Erythroblast (primary cell): ENCODE measurements at regions not wholly inside any gene's neighbourhood (a gene's known extent, or its start where the extent isn't known, plus 50 kb on each side); places are given as distances from the start of the nearest gene placed in this dataset.
"Not testable (repeated sequence)": the region's sequence is repeated elsewhere in the genome, so short reads cannot be mapped to it uniquely, and the experiment has no call there.

Experiments used
- DNase-seq, 2 experiments: peaks; one replicate each; lab custom pipeline; 2025; lab: John Stamatoyannopoulos, UW
- GATA1 ChIP-seq: IDR thresholded peaks from 2 replicates; pipeline ENCODE4 v1.6.1; 2011; ENCODE audit warnings: low read depth, mild to moderate bottlenecking, control low read depth, low read length, moderate library complexity
- POLR2A ChIP-seq: IDR thresholded peaks from 2 replicates; pipeline ENCODE4 v1.6.1; 2011; ENCODE audit warnings: mild to moderate bottlenecking, low read length

DNA sequence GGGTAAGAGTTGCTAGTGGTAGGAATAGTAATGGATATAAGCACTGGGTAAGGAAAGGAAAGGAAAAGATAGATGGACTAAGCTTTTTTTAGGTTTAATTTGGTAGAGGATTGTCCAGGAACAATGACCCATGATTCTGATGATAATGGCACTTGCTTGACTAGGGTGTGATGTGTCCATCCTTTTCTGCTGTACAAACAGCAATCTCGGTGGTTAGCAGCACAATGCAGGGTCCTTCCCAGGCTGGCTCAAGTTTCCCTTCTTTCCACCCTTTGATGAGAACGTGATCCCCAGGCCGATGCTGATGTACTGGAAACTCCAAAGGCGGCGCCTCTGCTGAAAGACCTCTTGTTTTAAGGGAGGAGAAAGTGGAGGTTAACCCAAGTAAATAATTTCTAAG lies 105.3 kb downstream of the TMEM167A start:
- DNase-seq: no peak
- TF ChIP-seq GATA1: no peak
- no peak for TF ChIP-seq POLR2A

GRCh38 chr5:82971034-82971806 lies 106.0 kb downstream of the TMEM167A start:
- not testable (repeated sequence) for DNase-seq

GRCh38 chr5:82969221-82969976 lies 107.8 kb downstream of the TMEM167A start:
- DNase-seq: not testable (repeated sequence)

- no peak for DNase-seq
- TF ChIP-seq POLR2A (no peak), GATA1 (no peak)
These were observed 110.1 kb downstream of the TMEM167A start for GRCh38 chr5:82967072-82967471.

- TF ChIP-seq POLR2A (no peak), GATA1 (no peak)
- DNase-seq: no peak
These were observed 117.7 kb downstream of the TMEM167A start for GRCh38 chr5:82959466-82959865.

DNA sequence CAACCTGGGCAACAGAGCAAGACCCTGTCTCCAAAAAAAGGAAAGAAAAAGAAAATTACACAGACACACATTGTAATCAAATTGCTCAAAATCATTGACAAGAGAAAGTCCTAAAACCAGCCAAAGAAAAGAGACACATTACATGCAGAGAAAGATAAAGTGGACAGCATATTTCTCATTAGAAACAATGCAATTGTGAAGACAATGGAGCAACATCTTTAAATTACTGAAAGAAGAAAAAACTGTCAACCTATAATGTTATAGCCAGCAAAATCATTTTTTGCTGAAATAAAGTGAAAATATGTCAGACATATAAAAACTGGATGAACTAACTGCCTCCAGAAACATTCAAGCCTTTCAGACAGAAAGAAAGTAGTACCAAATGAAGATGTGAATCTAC lies 120.6 kb downstream of the TMEM167A start:
- TF ChIP-seq GATA1: no peak
- DNase-seq: no peak

- no peak for TF ChIP-seq GATA1
- TF ChIP-seq POLR2A: no peak
- DNase-seq: no peak
These were observed 124.9 kb downstream of the TMEM167A start for GRCh38 chr5:82952326-82952725.

DNA sequence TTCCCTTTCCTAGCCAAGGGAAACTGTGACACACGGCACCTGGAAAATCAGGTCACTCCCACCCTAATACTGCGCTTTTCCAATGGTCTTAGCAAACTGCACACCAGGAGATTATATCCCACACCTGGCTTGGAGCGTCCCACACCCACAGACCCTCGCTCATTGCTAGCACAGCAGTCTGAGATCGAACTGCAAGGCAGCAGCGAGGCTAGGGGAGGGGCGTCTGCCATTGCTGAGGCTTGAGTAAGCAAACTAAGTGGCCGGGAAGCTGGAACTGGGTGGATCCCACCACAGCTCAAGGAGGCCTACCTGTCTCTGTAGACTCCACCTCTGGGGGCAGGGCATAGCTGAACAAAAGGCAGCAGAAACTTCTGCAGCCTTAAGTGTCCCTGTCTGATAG lies 132.9 kb downstream of the TMEM167A start:
- DNase-seq: not testable (repeated sequence)

DNA sequence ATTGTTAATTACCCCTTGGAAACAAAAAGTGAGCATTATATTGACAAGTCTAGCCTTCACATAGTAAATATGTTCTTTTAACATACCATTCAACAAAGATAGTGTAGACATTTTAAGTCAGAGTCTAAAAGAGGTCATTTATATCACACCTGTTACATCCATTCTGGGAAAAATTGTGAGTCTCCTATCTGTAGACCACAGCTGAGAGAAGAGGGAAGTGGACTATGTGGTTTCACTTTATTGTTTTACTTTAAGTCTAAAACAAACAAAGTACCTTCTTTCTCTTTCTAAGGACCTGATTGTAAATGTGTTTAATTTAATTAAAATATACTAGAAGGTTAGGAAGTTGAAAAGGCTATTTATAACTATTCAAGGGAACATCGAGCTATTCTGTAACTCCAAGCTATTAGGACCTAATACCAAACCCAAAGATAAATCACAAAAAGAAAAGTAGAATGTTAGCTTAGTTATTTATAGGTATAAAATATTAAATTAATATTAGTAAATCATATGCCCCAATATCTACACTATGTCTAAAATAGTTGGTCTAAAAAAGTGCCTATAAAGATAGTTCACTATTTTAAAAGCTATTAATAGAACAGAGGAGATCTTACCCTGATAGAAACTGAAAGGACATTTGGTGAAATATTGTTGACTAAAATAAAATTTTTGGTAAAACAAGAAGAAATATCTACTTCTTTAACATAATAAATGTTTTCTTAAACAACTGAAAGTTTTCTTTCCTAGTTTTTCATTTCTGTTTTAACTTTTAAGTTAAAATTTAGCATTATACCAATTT lies 134.9 kb downstream of the TMEM167A start:
- TF ChIP-seq POLR2A (no peak), GATA1 (no peak)

DNA sequence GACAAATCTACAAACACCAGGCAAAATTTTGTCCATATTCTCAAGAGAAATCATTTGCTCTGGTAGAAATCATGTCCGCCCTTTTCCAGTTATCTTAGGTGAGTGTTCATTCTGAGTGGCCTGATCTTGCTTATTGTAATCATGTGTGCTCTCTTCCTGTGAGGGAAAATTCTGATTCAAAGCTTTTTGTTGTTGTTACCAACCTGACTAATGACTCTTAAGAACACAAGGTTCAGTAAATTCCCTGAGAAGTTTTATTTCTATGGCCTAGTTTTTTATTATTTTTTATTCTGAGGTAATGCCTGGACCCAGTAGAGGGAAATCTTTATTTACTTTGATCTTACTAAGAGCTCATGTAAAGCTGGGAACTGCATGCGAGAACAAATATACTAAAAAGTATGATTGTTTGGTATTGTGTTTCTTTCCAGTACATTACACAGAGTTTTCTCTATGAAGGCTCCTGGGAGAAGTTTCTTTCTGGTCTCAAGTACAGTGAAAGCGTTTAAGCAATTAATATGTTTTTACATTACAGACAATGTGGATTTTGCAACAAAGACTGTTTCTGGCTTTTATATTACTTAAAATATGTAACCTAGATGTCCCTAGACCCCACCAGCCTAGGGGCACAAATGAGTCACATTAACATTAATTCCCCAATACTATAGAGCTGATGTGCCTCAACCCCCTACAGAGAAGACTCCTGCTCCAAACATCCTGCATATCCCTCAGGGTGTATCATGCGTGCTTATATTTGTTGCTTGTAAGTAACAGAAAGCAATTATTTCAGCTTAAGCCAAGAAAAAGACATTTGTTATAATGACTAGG lies 138.1 kb downstream of the TMEM167A start:
- TF ChIP-seq GATA1 (no peak), POLR2A (no peak)
- DNase-seq: no peak

More for the DNA sequence above, 134.9 kb downstream of the TMEM167A start:
- DNase-seq: no peak

- not testable (repeated sequence) for DNase-seq
These were observed 144.5 kb downstream of the TMEM167A start for GRCh38 chr5:82932473-82933220.

DNA sequence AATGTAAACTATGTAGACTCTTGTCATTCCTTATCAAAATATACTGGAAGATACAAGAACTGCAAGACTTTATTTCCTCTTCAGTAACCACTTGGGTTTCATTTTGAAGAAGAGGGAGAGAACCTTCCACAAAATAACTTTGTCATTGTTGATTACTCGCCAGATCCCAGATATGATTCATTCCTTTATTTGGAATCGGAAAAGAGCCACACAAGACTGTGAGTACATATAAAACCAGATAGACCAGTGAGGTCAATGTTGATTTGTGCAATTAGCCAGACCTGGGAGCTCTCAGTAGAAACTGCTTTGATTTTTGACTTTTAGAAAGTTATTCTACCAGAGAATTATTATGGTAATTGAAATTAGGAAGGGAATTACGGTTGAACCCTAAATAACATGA lies 146.1 kb downstream of the TMEM167A start:
- DNase-seq: no peak
- TF ChIP-seq POLR2A (no peak), GATA1 (no peak)

DNA sequence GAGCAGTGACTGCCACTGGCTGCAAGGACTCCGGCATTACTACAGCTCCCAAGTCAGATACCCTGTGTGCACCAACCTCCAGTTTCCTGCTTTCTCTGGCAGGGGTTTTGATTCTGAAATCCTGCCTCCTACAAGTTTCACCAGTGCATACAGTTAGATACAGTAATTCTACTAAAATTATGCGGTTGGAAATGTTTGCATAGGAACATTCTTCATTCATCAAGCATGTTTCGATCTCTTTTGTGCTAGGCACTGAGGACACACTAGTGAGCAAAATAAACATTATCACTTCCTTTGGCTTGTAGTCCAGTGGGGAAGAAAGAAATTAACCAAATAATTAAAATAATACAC lies 152.2 kb downstream of the TMEM167A start:
- TF ChIP-seq GATA1 (no peak), POLR2A (no peak)
- DNase-seq: no peak
